ENCODE measurements at regions not wholly inside any gene's neighbourhood (a gene's known extent, or its start where the extent isn't known, plus 50 kb on each side); places are given as distances from the start of the nearest gene placed in this dataset.

DNA sequence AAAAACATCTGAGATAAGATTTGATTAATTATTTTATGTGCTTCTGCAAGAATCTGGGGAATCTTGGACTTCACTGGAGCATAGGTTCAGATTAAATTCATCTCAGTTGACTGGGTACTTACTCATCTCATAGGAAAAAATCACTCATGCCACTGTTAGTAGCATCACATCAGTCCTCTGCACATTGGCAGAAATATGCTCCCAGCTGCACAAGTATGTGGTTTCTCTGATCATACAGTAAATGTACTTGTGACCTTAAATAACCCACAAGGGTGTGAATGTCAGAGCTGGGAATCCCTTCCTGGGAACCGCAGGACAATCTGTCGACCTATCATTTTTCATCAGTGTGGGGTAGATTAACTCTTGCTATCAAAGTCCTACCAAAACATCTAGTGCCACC lies 203.7 kb upstream of the SLC24A2 start:
- TF ChIP-seq ESRRA (CRISPR knock-in tag; IDR thresholded peaks at IDR 0.05; ENCODE audit: borderline replicate concordance) (no peak), GABPB1 (CRISPR knock-in tag; IDR thresholded peaks at IDR 0.05) (no peak), PRRX2 (CRISPR knock-in tag; IDR thresholded peaks at IDR 0.05) (no peak), SMAD3 (CRISPR knock-in tag; IDR thresholded peaks at IDR 0.05; ENCODE audit: borderline replicate concordance) (no peak), KAT7 (CRISPR knock-in tag; IDR thresholded peaks at IDR 0.05; ENCODE audit: borderline replicate concordance) (no peak)
- TF ChIP-seq, protein P1, sequence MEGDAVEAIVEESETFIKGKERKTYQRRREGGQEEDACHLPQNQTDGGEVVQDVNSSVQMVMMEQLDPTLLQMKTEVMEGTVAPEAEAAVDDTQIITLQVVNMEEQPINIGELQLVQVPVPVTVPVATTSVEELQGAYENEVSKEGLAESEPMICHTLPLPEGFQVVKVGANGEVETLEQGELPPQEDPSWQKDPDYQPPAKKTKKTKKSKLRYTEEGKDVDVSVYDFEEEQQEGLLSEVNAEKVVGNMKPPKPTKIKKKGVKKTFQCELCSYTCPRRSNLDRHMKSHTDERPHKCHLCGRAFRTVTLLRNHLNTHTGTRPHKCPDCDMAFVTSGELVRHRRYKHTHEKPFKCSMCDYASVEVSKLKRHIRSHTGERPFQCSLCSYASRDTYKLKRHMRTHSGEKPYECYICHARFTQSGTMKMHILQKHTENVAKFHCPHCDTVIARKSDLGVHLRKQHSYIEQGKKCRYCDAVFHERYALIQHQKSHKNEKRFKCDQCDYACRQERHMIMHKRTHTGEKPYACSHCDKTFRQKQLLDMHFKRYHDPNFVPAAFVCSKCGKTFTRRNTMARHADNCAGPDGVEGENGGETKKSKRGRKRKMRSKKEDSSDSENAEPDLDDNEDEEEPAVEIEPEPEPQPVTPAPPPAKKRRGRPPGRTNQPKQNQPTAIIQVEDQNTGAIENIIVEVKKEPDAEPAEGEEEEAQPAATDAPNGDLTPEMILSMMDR (IDR thresholded peaks at IDR 0.05), result no peak
- TF ChIP-seq, protein P2, sequence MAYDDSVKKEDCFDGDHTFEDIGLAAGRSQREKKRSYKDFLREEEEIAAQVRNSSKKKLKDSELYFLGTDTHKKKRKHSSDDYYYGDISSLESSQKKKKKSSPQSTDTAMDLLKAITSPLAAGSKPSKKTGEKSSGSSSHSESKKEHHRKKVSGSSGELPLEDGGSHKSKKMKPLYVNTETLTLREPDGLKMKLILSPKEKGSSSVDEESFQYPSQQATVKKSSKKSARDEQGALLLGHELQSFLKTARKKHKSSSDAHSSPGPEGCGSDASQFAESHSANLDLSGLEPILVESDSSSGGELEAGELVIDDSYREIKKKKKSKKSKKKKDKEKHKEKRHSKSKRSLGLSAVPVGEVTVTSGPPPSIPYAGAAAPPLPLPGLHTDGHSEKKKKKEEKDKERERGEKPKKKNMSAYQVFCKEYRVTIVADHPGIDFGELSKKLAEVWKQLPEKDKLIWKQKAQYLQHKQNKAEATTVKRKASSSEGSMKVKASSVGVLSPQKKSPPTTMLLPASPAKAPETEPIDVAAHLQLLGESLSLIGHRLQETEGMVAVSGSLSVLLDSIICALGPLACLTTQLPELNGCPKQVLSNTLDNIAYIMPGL (CRISPR knock-in tag; IDR thresholded peaks at IDR 0.05), result no peak
- TF ChIP-seq, protein P3, sequence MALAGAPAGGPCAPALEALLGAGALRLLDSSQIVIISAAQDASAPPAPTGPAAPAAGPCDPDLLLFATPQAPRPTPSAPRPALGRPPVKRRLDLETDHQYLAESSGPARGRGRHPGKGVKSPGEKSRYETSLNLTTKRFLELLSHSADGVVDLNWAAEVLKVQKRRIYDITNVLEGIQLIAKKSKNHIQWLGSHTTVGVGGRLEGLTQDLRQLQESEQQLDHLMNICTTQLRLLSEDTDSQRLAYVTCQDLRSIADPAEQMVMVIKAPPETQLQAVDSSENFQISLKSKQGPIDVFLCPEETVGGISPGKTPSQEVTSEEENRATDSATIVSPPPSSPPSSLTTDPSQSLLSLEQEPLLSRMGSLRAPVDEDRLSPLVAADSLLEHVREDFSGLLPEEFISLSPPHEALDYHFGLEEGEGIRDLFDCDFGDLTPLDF (CRISPR knock-in tag; IDR thresholded peaks at IDR 0.05), result no peak
- TF ChIP-seq, protein P4, sequence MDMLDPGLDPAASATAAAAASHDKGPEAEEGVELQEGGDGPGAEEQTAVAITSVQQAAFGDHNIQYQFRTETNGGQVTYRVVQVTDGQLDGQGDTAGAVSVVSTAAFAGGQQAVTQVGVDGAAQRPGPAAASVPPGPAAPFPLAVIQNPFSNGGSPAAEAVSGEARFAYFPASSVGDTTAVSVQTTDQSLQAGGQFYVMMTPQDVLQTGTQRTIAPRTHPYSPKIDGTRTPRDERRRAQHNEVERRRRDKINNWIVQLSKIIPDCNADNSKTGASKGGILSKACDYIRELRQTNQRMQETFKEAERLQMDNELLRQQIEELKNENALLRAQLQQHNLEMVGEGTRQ (CRISPR knock-in tag; IDR thresholded peaks at IDR 0.05), result no peak
- TF ChIP-seq, protein P5, sequence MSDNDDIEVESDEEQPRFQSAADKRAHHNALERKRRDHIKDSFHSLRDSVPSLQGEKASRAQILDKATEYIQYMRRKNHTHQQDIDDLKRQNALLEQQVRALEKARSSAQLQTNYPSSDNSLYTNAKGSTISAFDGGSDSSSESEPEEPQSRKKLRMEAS (CRISPR knock-in tag; IDR thresholded peaks at IDR 0.05), result no peak
